ENCODE measurements at regions not wholly inside any gene's neighbourhood (a gene's known extent, or its start where the extent isn't known, plus 50 kb on each side); places are given as distances from the start of the nearest gene placed in this dataset.

DNA sequence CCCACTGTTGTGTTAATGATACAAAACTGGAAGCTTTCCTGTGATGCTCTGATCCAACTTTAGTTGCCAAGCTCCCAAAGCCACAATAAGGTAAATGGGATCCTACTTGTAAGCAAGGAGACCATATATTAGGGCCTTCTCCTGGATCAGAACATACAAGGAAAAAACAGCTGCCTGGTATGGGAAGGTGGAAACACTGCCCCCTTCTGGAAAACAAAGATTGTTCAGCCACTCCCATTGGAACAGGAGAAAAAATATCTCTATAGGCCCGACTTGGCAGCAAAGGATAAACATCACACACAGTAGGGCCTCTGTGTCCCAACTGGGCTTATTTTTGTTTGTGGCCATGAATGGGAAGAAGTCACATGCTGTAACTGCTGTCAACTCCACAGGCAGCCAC lies 166.5 kb downstream of the TBX22 start:
- dilution Hi-C loops (cut with HindIII; ENCODE audit: low sequenced_read_pairs, unreplicated experiment) = no loop called here
- BruUV-seq (replicated peaks) = no TSS peak
- no CpG with 5 or more reads among the region's 1 CpG for WGBS, 2 experiments (ENCODE audit: extremely low coverage in 2 of 2, insufficient read length in 1 of 2)

More for the DNA sequence above, 166.5 kb downstream of the TBX22 start:
- H2BK20ac ChIP-seq (ENCODE audit: low read depth, low read length) = no peak overlapping the region
- DNase-seq = no peak
- no peak for TF ChIP-seq CEBPB (IDR thresholded peaks at IDR 0.05; ENCODE audit: low read depth, low read length)
- TF ChIP-seq MAFK (IDR thresholded peaks at IDR 0.05; ENCODE audit: low read depth, low read length) = no peak
- TF ChIP-seq, protein P1, sequence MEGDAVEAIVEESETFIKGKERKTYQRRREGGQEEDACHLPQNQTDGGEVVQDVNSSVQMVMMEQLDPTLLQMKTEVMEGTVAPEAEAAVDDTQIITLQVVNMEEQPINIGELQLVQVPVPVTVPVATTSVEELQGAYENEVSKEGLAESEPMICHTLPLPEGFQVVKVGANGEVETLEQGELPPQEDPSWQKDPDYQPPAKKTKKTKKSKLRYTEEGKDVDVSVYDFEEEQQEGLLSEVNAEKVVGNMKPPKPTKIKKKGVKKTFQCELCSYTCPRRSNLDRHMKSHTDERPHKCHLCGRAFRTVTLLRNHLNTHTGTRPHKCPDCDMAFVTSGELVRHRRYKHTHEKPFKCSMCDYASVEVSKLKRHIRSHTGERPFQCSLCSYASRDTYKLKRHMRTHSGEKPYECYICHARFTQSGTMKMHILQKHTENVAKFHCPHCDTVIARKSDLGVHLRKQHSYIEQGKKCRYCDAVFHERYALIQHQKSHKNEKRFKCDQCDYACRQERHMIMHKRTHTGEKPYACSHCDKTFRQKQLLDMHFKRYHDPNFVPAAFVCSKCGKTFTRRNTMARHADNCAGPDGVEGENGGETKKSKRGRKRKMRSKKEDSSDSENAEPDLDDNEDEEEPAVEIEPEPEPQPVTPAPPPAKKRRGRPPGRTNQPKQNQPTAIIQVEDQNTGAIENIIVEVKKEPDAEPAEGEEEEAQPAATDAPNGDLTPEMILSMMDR (conservative IDR thresholded peaks at IDR 0.05; ENCODE audit: low read depth, low read length) = no peak
- TF ChIP-seq, protein P2, sequence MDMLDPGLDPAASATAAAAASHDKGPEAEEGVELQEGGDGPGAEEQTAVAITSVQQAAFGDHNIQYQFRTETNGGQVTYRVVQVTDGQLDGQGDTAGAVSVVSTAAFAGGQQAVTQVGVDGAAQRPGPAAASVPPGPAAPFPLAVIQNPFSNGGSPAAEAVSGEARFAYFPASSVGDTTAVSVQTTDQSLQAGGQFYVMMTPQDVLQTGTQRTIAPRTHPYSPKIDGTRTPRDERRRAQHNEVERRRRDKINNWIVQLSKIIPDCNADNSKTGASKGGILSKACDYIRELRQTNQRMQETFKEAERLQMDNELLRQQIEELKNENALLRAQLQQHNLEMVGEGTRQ (IDR thresholded peaks at IDR 0.05; ENCODE audit: low read depth, low read length) = no peak
- no peak for TF ChIP-seq RCOR1 (IDR thresholded peaks at IDR 0.05; ENCODE audit: insufficient replicate concordance, low read length)
- TF ChIP-seq, protein P3, sequence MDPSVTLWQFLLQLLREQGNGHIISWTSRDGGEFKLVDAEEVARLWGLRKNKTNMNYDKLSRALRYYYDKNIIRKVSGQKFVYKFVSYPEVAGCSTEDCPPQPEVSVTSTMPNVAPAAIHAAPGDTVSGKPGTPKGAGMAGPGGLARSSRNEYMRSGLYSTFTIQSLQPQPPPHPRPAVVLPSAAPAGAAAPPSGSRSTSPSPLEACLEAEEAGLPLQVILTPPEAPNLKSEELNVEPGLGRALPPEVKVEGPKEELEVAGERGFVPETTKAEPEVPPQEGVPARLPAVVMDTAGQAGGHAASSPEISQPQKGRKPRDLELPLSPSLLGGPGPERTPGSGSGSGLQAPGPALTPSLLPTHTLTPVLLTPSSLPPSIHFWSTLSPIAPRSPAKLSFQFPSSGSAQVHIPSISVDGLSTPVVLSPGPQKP (IDR thresholded peaks at IDR 0.05; ENCODE audit: borderline replicate concordance, low read depth, low read length) = no peak
- no peak for TF ChIP-seq MXI1 (IDR thresholded peaks at IDR 0.05; ENCODE audit: borderline replicate concordance, low read depth, low read length)
- TF ChIP-seq RFX5 (IDR thresholded peaks at IDR 0.05; ENCODE audit: low read depth, low read length) = no peak
- no peak for TF ChIP-seq FOS (IDR thresholded peaks at IDR 0.05; ENCODE audit: low read depth, low read length)
- TF ChIP-seq CHD1 (IDR thresholded peaks at IDR 0.05; ENCODE audit: low read depth, low read length) = no peak
- TF ChIP-seq BHLHE40 (IDR thresholded peaks at IDR 0.05; ENCODE audit: low read depth, low read length) = no peak
- TF ChIP-seq RAD21 (IDR thresholded peaks at IDR 0.05; ENCODE audit: low read length) = no peak
- no peak for TF ChIP-seq NFE2L2 (IDR thresholded peaks at IDR 0.05; ENCODE audit: low read depth, low read length)
- no peak for TF ChIP-seq MAZ (IDR thresholded peaks at IDR 0.05; ENCODE audit: borderline replicate concordance, low read depth, low read length)
- no peak for TF ChIP-seq POLR2A (IDR thresholded peaks at IDR 0.05; ENCODE audit: low read depth, low read length)
- no peak for TF ChIP-seq SMC3 (IDR thresholded peaks at IDR 0.05; ENCODE audit: low read depth, low read length)
- H3K9ac ChIP-seq (ENCODE audit: low read depth, low read length) = no peak overlapping the region
- H3K36me3 ChIP-seq (ENCODE audit: control insufficient read depth, insufficient read depth, low read length) = no peaks in the 10 kb centered on the region
- H2AFZ ChIP-seq (replicated peaks; ENCODE audit: low read length, poor library complexity) = no peak overlapping the region
- 0 out of 2 replicates have a peak, but pooled peaks cover 2% of the 10 kb centered on the region for H3K9me3 ChIP-seq (ENCODE audit: control insufficient read depth, insufficient read depth, low read length)
- no peaks in the 10 kb centered on the region for H3K27me3 ChIP-seq (ENCODE audit: control insufficient read depth, insufficient read depth, low read length)
- intact Hi-C loops (cut with micrococcal nuclease) (no loop called here), in situ Hi-C loops (cut with MboI; ENCODE audit: low sequenced_read_pairs) (no loop called here)
- no peak overlapping the region for H4K8ac ChIP-seq (ENCODE audit: low read depth in 2 of 2, low read length in 2 of 2)
- no peak overlapping the region for H3K4me2 ChIP-seq (ENCODE audit: low read depth, low read length)
- H3K9me1 ChIP-seq (ENCODE audit: insufficient read depth, low read length) = no peaks in the 10 kb centered on the region
- no peak overlapping the region for H4K91ac ChIP-seq (ENCODE audit: insufficient read depth, low read depth, low read length)
- no peak overlapping the region for H4K5ac ChIP-seq (ENCODE audit: low read depth, low read length)
- H3K4me3 ChIP-seq (ENCODE audit: insufficient read depth, low read depth, low read length) = no peak overlapping the region
- no peak overlapping the region for H3K4ac ChIP-seq (ENCODE audit: low read depth, low read length)
- CTCF ChIA-PET = no interaction called here
- H3K4me1 ChIP-seq (ENCODE audit: control insufficient read depth, insufficient read depth, low read length) = no peaks in the 10 kb centered on the region
- no peak overlapping the region for H2BK120ac ChIP-seq (ENCODE audit: low read depth, low read length)
- H3K23ac ChIP-seq (ENCODE audit: low read depth, low read length) = no peak overlapping the region
- no peak overlapping the region for H2AK9ac ChIP-seq (replicated peaks; ENCODE audit: low read depth, low read length, poor library complexity)
- no peak overlapping the region for H3K18ac ChIP-seq (ENCODE audit: low read depth, low read length)
- POLR2A ChIA-PET (ENCODE audit: unreplicated experiment) = no interaction called here
- H2AK5ac ChIP-seq (ENCODE audit: low read depth, low read length) = no peak overlapping the region
- H2BK5ac ChIP-seq (ENCODE audit: low read depth, low read length, poor library complexity, severe bottlenecking) = no peak overlapping the region
- no peak overlapping the region for H3K14ac ChIP-seq (replicated peaks; ENCODE audit: low read depth, low read length)
- no peak overlapping the region for H3K56ac ChIP-seq (ENCODE audit: extremely low read depth, insufficient read depth, low read length)
- no peaks in the 10 kb centered on the region for H4K20me1 ChIP-seq (ENCODE audit: insufficient read depth, low read length)
- no peak overlapping the region for H2BK15ac ChIP-seq (ENCODE audit: low read depth, low read length)
- no peak for ATAC-seq (ENCODE audit: low read depth)
- H3K79me1 ChIP-seq (ENCODE audit: low read depth in 1 of 2, low read length in 2 of 2) = no peaks in the 10 kb centered on the region
- H3K27ac ChIP-seq (ENCODE audit: insufficient read depth, low read length) = no peak overlapping the region
